GM23248 (cell line): ENCODE measurements at regions not wholly inside any gene's neighbourhood (a gene's known extent, or its start where the extent isn't known, plus 50 kb on each side); places are given as distances from the start of the nearest gene placed in this dataset.

Source experiments
- DNase-seq: peaks from one replicate; pipeline ENCODE4 v3.0.0-alpha.2; 2015
- H2AFZ ChIP-seq: fragments of 200-600 bp; sonication (generic); 2 replicates; pipeline ENCODE4 v1.6.1; 2016; ENCODE audit warnings: antibody characterized with exemption
- H3F3A ChIP-seq: fragments of 200-600 bp; sonication (generic); 2 replicates; pipeline ENCODE4 v1.6.1; 2016; ENCODE audit warnings: mild to moderate bottlenecking, antibody characterized with exemption, mixed run types; ENCODE audit not compliant: insufficient read depth
- H3K27ac ChIP-seq: fragments of 200-600 bp; sonication (generic); 2 replicates; pipeline ENCODE4 v1.5.1; 2016; ENCODE audit warnings: mild to moderate bottlenecking
- H3K27me3 ChIP-seq: fragments of 200-600 bp; sonication (generic); replicated peaks from 2 replicates; pipeline ENCODE4 v1.6.1; 2016; ENCODE audit warnings: mild to moderate bottlenecking; ENCODE audit not compliant: insufficient read depth
- H3K36me3 ChIP-seq: fragments of 200-600 bp; sonication (generic); 2 replicates; pipeline ENCODE4 v1.6.1; 2016; ENCODE audit warnings: low read depth, mild to moderate bottlenecking
- H3K4me1 ChIP-seq: fragments of 200-600 bp; sonication (generic); 2 replicates; pipeline ENCODE4 v1.6.1; 2016; ENCODE audit warnings: mild to moderate bottlenecking; ENCODE audit not compliant: insufficient read depth
- H3K4me2 ChIP-seq: fragments of 200-600 bp; sonication (generic); one replicate; pipeline ENCODE4 v1.6.1; 2016; ENCODE audit warnings: mild to moderate bottlenecking; ENCODE audit not compliant: unreplicated experiment
- H3K4me3 ChIP-seq: fragments of 200-600 bp; sonication (generic); 2 replicates; pipeline ENCODE4 v1.5.1; 2016; ENCODE audit warnings: mild to moderate bottlenecking
- H3K79me2 ChIP-seq: fragments of 200-600 bp; sonication (generic); 2 replicates; pipeline ENCODE4 v1.6.1; 2016; ENCODE audit warnings: mild to moderate bottlenecking; ENCODE audit not compliant: insufficient read depth
- H3K9ac ChIP-seq: fragments of 200-600 bp; sonication (generic); 2 replicates; pipeline ENCODE4 v1.6.1; 2016; ENCODE audit warnings: mild to moderate bottlenecking
- H3K9me2 ChIP-seq: fragments of 200-600 bp; sonication (generic); 2 replicates; pipeline ENCODE4 v1.6.1; 2016; ENCODE audit warnings: mixed run types, mild to moderate bottlenecking, moderate library complexity; ENCODE audit not compliant: insufficient read depth
- H3K9me3 ChIP-seq: fragments of 200-600 bp; sonication (generic); one replicate; pipeline ENCODE4 v1.6.1; 2017; ENCODE audit warnings: low read depth
- H4K20me1 ChIP-seq: fragments of 200-600 bp; sonication (generic); 2 replicates; pipeline ENCODE4 v1.6.0; 2016; ENCODE audit not compliant: insufficient read depth
- EZH2 ChIP-seq: fragments of 200-600 bp; sonication (generic); IDR thresholded peaks from 2 replicates; pipeline ENCODE4 v1.6.1; 2018; ENCODE audit warnings: antibody characterized with exemption, mild to moderate bottlenecking; ENCODE audit not compliant: insufficient read depth, poor library complexity, severe bottlenecking
- EZH2phosphoT487 ChIP-seq: fragments of 200-600 bp; sonication (generic); IDR thresholded peaks from 2 replicates; pipeline ENCODE4 v1.6.1; 2018; ENCODE audit warnings: antibody characterized with exemption, moderate library complexity, mild to moderate bottlenecking, low read depth; ENCODE audit not compliant: insufficient read depth
- WGBS, 2 experiments: methylation state at CpG; one replicate each; pipeline ENCODE4 v1.1.6; 2015 to 2017; ENCODE audit warnings: low lambda C conversion rate in 2 of 2, low coverage in 1 of 2; ENCODE audit errors: missing lambda C conversion rate in 2 of 2; 5-methylcytosine and 5-hydroxymethylcytosine counted together
- in situ Hi-C: fragments of 300-500 bp; cut with MboI; formaldehyde crosslinking; loops from 2 replicates; pipeline ENCODE4 v1.15.0; 2020

- DNase-seq = peak; percentile 8
Observed at GRCh38 chr9:100674419-100675122, 96.7 kb downstream of the CAVIN4 start.

GRCh38 chr9:100679834-100680233, 102.0 kb downstream of the CAVIN4 start:
- WGBS, 2 experiments = 12 to 14% methylated on average over 2 of the region's 2 CpGs
- TF ChIP-seq EZH2 (no peak), EZH2phosphoT487 (no peak)
- in situ Hi-C loops = no loop called here
- Histone ChIP-seq H3K9me3 (no peaks in the 10 kb centered on the region), H3K4me1 (no peaks in the 10 kb centered on the region), H4K20me1 (no peaks in the 10 kb centered on the region), H3K4me3 (no peak overlapping the region), H2AFZ (no peak overlapping the region), H3K27me3 (no peaks in the 10 kb centered on the region), H3K9ac (no peak overlapping the region), H3K4me2 (no peak overlapping the region), H3F3A (no peaks in the 10 kb centered on the region), H3K27ac (no peak overlapping the region), H3K79me2 (no peaks in the 10 kb centered on the region), H3K9me2 (no peaks in the 10 kb centered on the region), H3K36me3 (no peaks in the 10 kb centered on the region)
- DNase-seq = no peak

More at GRCh38 chr9:100674419-100675122, 96.7 kb downstream of the CAVIN4 start:
- no peaks in the 10 kb centered on the region for H3K9me2 ChIP-seq
- H3K9ac ChIP-seq = no peak overlapping the region
- H3K4me1 ChIP-seq = no peaks in the 10 kb centered on the region
- no peak overlapping the region for H3K27ac ChIP-seq
- WGBS, 2 experiments = 0 to 4% methylated on average over 1 of the region's 1 CpG
- H3K4me3 ChIP-seq = no peak overlapping the region
- no peaks in the 10 kb centered on the region for H3K9me3 ChIP-seq
- H3K79me2 ChIP-seq = no peaks in the 10 kb centered on the region
- no peak overlapping the region for H2AFZ ChIP-seq
- no peaks in the 10 kb centered on the region for H3K27me3 ChIP-seq
- no peak overlapping the region for H3K4me2 ChIP-seq
- no peaks in the 10 kb centered on the region for H3F3A ChIP-seq
- in situ Hi-C loops = no loop called here
- no peaks in the 10 kb centered on the region for H3K36me3 ChIP-seq
- TF ChIP-seq EZH2phosphoT487 (no peak), EZH2 (no peak)
- H4K20me1 ChIP-seq = no peaks in the 10 kb centered on the region

DNA sequence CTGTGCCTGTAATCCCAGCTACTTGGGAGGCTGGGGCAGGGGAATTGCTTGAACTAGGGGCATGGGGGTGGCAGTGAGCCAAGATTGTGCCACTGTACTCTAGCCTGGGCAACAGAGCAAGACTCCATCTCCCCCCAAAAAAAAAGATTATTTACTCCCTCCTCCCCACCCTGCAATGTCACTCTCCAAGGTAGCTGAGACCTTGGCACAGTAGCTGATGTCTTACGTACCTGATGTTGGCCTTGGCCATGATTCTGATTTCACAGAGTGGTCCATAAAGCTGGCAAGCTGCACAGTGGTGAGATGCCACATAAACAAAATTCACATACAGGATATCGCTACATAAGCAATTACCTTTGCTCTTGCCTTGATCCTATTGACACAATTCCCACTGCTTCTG, 108.5 kb downstream of the CAVIN4 start:
- in situ Hi-C loops = no loop called here
- 39 to 41% methylated on average over 2 of the region's 2 CpGs for WGBS, 2 experiments
- no peak for DNase-seq
- no peaks in the 10 kb centered on the region for H3K9me3 ChIP-seq
- no peak overlapping the region for H3K4me3 ChIP-seq
- TF ChIP-seq EZH2 = no peak
- no peaks in the 10 kb centered on the region for H4K20me1 ChIP-seq
- no peaks in the 10 kb centered on the region for H3F3A ChIP-seq
- no peaks in the 10 kb centered on the region for H3K79me2 ChIP-seq
- no peaks in the 10 kb centered on the region for H3K36me3 ChIP-seq
- no peaks in the 10 kb centered on the region for H3K4me1 ChIP-seq
- H3K27me3 ChIP-seq = no peaks in the 10 kb centered on the region
- H3K9ac ChIP-seq = no peak overlapping the region
- no peak overlapping the region for H2AFZ ChIP-seq
- no peaks in the 10 kb centered on the region for H3K9me2 ChIP-seq
- no peak overlapping the region for H3K4me2 ChIP-seq
- no peak overlapping the region for H3K27ac ChIP-seq

GRCh38 chr9:100689635-100690034, 111.8 kb downstream of the CAVIN4 start:
- Histone ChIP-seq H3K9ac (no peak overlapping the region), H3K27me3 (no peaks in the 10 kb centered on the region), H3K4me1 (no peaks in the 10 kb centered on the region), H3F3A (no peaks in the 10 kb centered on the region), H4K20me1 (no peaks in the 10 kb centered on the region), H3K9me2 (no peaks in the 10 kb centered on the region), H3K27ac (no peak overlapping the region), H3K4me3 (no peak overlapping the region), H3K36me3 (no peaks in the 10 kb centered on the region), H3K79me2 (no peaks in the 10 kb centered on the region), H3K4me2 (no peak overlapping the region), H3K9me3 (no peaks in the 10 kb centered on the region), H2AFZ (no peak overlapping the region)
- DNase-seq = no peak
- in situ Hi-C loops = no loop called here
- TF ChIP-seq EZH2phosphoT487 (no peak), EZH2 (no peak)
- WGBS, 2 experiments = 0 to 21% methylated on average over 1 to 3 of the region's 3 CpGs
